ENCODE measurements at regions not wholly inside any gene's neighbourhood (a gene's known extent, or its start where the extent isn't known, plus 50 kb on each side); places are given as distances from the start of the nearest gene placed in this dataset.

- no peaks in the 10 kb centered on the region for H3K36me3 ChIP-seq
- no peak overlapping the region for H3K4me3 ChIP-seq
- no peaks in the 10 kb centered on the region for H3K9me3 ChIP-seq
- no peak for TF ChIP-seq CTCF (IDR thresholded peaks at IDR 0.05)
- no peaks in the 10 kb centered on the region for H3K4me1 ChIP-seq (ENCODE audit: control insufficient read depth in 1 of 2, low read depth in 2 of 2)
- no peak for ATAC-seq (ENCODE audit: insufficient number of reproducible peaks, low FRiP score, low read depth)
- no peak for DNase-seq (ENCODE audit: low spot score)
- H3K27me3 ChIP-seq (replicated peaks; ENCODE audit: insufficient read depth): no peaks in the 10 kb centered on the region
- no peak overlapping the region for H3K27ac ChIP-seq
Observed at GRCh38 chr21:27721675-27722074, 754.8 kb upstream of the ADAMTS5 start.

- no peaks in the 10 kb centered on the region for H3K9me3 ChIP-seq
- no peak for ATAC-seq (ENCODE audit: insufficient number of reproducible peaks, low FRiP score, low read depth)
Observed at GRCh38 chr21:27719226-27719625, 752.3 kb upstream of the ADAMTS5 start.

GRCh38 chr21:27715131-27715530 is 748.2 kb upstream of the ADAMTS5 start:
- H3K36me3 ChIP-seq: no peaks in the 10 kb centered on the region
- H3K9me3 ChIP-seq: no peaks in the 10 kb centered on the region
- no peak overlapping the region for H3K27ac ChIP-seq
- H3K4me3 ChIP-seq: no peak overlapping the region
- H3K4me1 ChIP-seq (ENCODE audit: control insufficient read depth in 1 of 2, low read depth in 2 of 2): no peaks in the 10 kb centered on the region
- TF ChIP-seq CTCF (IDR thresholded peaks at IDR 0.05): no peak
- no peaks in the 10 kb centered on the region for H3K27me3 ChIP-seq (replicated peaks; ENCODE audit: insufficient read depth)
- ATAC-seq (ENCODE audit: insufficient number of reproducible peaks, low FRiP score, low read depth): no peak
- no peak for DNase-seq (ENCODE audit: low spot score)

More at GRCh38 chr21:27719226-27719625, 752.3 kb upstream of the ADAMTS5 start:
- no peak for TF ChIP-seq CTCF (IDR thresholded peaks at IDR 0.05)
- Histone ChIP-seq H3K27ac (no peak overlapping the region), H3K4me1 (ENCODE audit: control insufficient read depth in 1 of 2, low read depth in 2 of 2) (no peaks in the 10 kb centered on the region), H3K4me3 (no peak overlapping the region), H3K36me3 (no peaks in the 10 kb centered on the region), H3K27me3 (replicated peaks; ENCODE audit: insufficient read depth) (no peaks in the 10 kb centered on the region)
- DNase-seq (ENCODE audit: low spot score): no peak

GRCh38 chr21:27713154-27714109 is 746.5 kb upstream of the ADAMTS5 start:
- H3K4me1 ChIP-seq (ENCODE audit: control insufficient read depth in 1 of 2, low read depth in 2 of 2): no peaks in the 10 kb centered on the region
- DNase-seq (ENCODE audit: low spot score) (no peak), ATAC-seq (ENCODE audit: insufficient number of reproducible peaks, low FRiP score, low read depth) (no peak)
- H3K27ac ChIP-seq: no peak overlapping the region
- H3K4me3 ChIP-seq: no peak overlapping the region
- no peaks in the 10 kb centered on the region for H3K36me3 ChIP-seq
- no peaks in the 10 kb centered on the region for H3K27me3 ChIP-seq (replicated peaks; ENCODE audit: insufficient read depth)
- H3K9me3 ChIP-seq: peaks cover 2% of the 10 kb centered on the region
- TF ChIP-seq CTCF (IDR thresholded peaks at IDR 0.05): no peak

GRCh38 chr21:27704567-27705166 is 737.8 kb upstream of the ADAMTS5 start:
- H3K27ac ChIP-seq: no peak overlapping the region
- no peak overlapping the region for H3K4me3 ChIP-seq
- ATAC-seq (ENCODE audit: insufficient number of reproducible peaks, low FRiP score, low read depth) (no peak), DNase-seq (ENCODE audit: low spot score) (no peak)
- no peak for TF ChIP-seq CTCF (IDR thresholded peaks at IDR 0.05)
- peaks cover 3 to 4% of the 10 kb centered on the region in 2 donors for H3K4me1 ChIP-seq (ENCODE audit: control insufficient read depth in 1 of 2, low read depth in 2 of 2)
- H3K27me3 ChIP-seq (replicated peaks; ENCODE audit: insufficient read depth): no peaks in the 10 kb centered on the region
- H3K36me3 ChIP-seq: no peaks in the 10 kb centered on the region
- peaks cover 7% of the 10 kb centered on the region for H3K9me3 ChIP-seq

Data from thoracic aorta (tissue), 2 donors.